MCF 10A (cell line): ENCODE measurements at regions not wholly inside any gene's neighbourhood (a gene's known extent, or its start where the extent isn't known, plus 50 kb on each side); places are given as distances from the start of the nearest gene placed in this dataset.

ENCODE experiments used
- BruUV-seq: library from RNA; stranded (reverse); fragments of 400-500 nt; replicated peaks from 2 replicates; lab custom pipeline; 2021; lab: Mats Ljungman, UMichigan
- CTCF ChIA-PET: fragments of 300-600 bp; sonication (Branson Sonifier 250); formaldehyde crosslinking; extraction: SDS; loops from one replicate; lab custom pipeline; 2021; ENCODE audit warnings: antibody characterized with exemption, inconsistent platforms; lab: Yijun Ruan, JAX
- POLR2A ChIA-PET: fragments of 300-600, 350-650 bp; sonication (Branson Sonifier 250); formaldehyde crosslinking; extraction: SDS; loops from one replicate; lab custom pipeline; 2020; ENCODE audit warnings: antibody characterized with exemption, inconsistent platforms; lab: Yijun Ruan, JAX
- DNase-seq: peaks from one replicate; pipeline ENCODE4 v3.0.0-alpha.2; 2018; ENCODE audit not compliant: unreplicated experiment
- H3K27ac Mint-ChIP-seq: one replicate; pipeline ENCODE4 v1.8.0; 2022; ENCODE audit warnings: mild to moderate bottlenecking, low read depth, mixed read lengths; ENCODE audit not compliant: unreplicated experiment
- H3K27me3 Mint-ChIP-seq: one replicate; pipeline ENCODE4 v1.8.0; 2022; ENCODE audit warnings: mixed read lengths; ENCODE audit not compliant: insufficient read depth, unreplicated experiment
- H3K36me3 Mint-ChIP-seq: one replicate; pipeline ENCODE4 v1.8.0; 2022; ENCODE audit warnings: mild to moderate bottlenecking, moderate library complexity, mixed read lengths; ENCODE audit not compliant: insufficient read depth, unreplicated experiment
- H3K4me1 Mint-ChIP-seq: one replicate; pipeline ENCODE4 v1.8.0; 2022; ENCODE audit warnings: mixed read lengths; ENCODE audit not compliant: insufficient read depth, unreplicated experiment
- H3K4me3 Mint-ChIP-seq: one replicate; pipeline ENCODE4 v1.8.0; 2022; ENCODE audit warnings: mild to moderate bottlenecking, moderate library complexity, mixed read lengths; ENCODE audit not compliant: unreplicated experiment
- H3K9me3 Mint-ChIP-seq: one replicate; pipeline ENCODE4 v1.8.0; 2022; ENCODE audit warnings: mixed read lengths; ENCODE audit not compliant: unreplicated experiment
- CTCF ChIP-seq: fragments of 200-600 bp; IDR thresholded peaks from one replicate; pipeline ENCODE4 v1.8.0; 2022; ENCODE audit warnings: antibody characterized with exemption, mild to moderate bottlenecking; ENCODE audit not compliant: unreplicated experiment
- intact Hi-C: fragments of 100-400 bp; cut with micrococcal nuclease; formaldehyde crosslinking; loops from 2 replicates; pipeline ENCODE4 v1.14.1; 2022

DNA sequence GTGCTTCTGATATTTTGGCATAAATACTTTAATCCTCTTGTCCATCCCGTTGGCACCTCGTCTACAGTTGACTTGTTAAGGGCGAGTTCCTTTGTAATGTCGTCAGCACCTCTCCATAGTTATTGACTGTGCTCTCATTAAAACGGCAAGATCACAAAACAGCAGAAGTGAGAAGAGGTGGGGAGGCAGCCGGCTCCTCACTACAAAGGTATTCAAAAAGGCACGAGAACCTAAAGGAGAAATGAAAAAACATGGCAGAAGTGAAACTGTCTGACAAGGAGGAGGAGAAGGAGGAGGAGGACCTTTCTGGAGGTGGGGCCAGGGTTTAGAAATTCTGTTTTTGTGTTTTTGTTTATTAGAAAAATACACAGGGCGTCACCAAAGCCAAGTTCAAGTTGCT is 235.6 kb downstream of the BCL11A start:
- Mint-ChIP-seq H3K36me3 (no peaks in the 10 kb centered on the region), H3K27me3 (peaks cover 11% of the 10 kb centered on the region), H3K9me3 (no peaks in the 10 kb centered on the region), H3K27ac (no peak overlapping the region), H3K4me3 (no peak overlapping the region), H3K4me1 (no peaks in the 10 kb centered on the region)
- ChIA-PET POLR2A (no interaction called here), CTCF (interaction anchor here (0.7 to 1.0 kb wide), 2 partner anchors 57 to 113 kb away, joined by 3 read pairs; no protein-coding TSS in a partner anchor)
- BruUV-seq, result no TSS peak
- intact Hi-C loops, result no loop called here
- DNase-seq, result no peak
- no peak for TF ChIP-seq CTCF

DNA sequence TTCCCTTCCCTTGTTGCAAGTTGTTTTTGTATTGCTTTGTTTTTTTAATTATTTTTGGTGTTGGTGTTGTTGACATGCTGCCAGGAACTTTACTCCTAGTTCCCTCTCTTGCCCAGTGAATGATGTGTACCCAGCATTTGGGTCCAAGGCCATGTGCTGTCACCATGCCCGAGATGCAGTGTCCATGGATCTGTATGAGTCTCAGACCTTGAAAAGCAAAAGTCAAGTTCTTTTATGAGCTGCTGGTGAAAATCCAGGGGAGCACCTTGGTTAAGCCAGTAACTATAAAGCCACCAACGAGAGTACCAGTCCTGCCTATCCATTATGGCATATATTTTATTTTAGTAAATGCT is 236.4 kb downstream of the BCL11A start:
- intact Hi-C loops, result no loop called here
- no TSS peak for BruUV-seq
- H3K4me3 Mint-ChIP-seq, result no peak overlapping the region
- TF ChIP-seq CTCF, result no peak
- H3K27me3 Mint-ChIP-seq, result peaks cover 11% of the 10 kb centered on the region
- CTCF ChIA-PET, result no interaction called here
- POLR2A ChIA-PET, result no interaction called here
- DNase-seq, result no peak
- H3K4me1 Mint-ChIP-seq, result no peaks in the 10 kb centered on the region
- H3K27ac Mint-ChIP-seq, result no peak overlapping the region
- no peaks in the 10 kb centered on the region for H3K9me3 Mint-ChIP-seq
- no peaks in the 10 kb centered on the region for H3K36me3 Mint-ChIP-seq

DNA sequence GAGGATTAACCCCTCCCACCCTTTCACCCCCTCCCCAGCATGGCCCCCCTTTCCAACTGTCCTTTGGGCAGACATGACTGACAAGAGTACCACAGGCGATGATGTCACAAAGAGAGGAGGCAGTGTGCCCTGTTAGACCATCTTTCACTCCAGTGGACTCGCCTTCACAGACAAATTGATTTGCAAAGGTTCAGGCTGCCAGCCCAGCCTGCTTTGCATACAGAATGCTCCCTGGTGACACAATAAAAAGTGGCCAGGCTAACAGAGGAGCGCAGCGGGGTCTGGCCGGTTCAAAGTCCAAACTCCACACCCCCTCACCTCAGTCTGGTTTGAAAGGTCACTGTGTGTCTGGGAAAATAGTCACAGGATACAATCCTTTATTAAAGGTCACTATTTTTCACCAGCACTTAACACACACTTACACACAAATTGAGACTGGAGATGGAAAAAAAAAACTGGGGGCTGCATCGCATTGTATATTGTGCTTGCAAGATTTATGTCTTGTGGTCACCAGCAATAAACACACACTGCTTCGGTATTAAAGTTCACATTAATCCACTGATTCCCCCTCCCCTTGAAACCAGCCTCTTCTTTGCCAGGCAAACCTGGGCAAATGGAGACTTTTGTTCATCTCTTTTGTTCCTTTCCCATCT is 236.9 kb downstream of the BCL11A start:
- ChIA-PET POLR2A (no interaction called here), CTCF (no interaction called here)
- no TSS peak for BruUV-seq
- TF ChIP-seq CTCF, result no peak
- H3K27me3 Mint-ChIP-seq, result peaks cover 11% of the 10 kb centered on the region
- no peaks in the 10 kb centered on the region for H3K36me3 Mint-ChIP-seq
- DNase-seq, result no peak
- no peak overlapping the region for H3K4me3 Mint-ChIP-seq
- no peaks in the 10 kb centered on the region for H3K4me1 Mint-ChIP-seq
- no peaks in the 10 kb centered on the region for H3K9me3 Mint-ChIP-seq
- no peak overlapping the region for H3K27ac Mint-ChIP-seq
- intact Hi-C loops, result no loop called here

GRCh38 chr2:60313470-60314172 is 239.8 kb downstream of the BCL11A start:
- POLR2A ChIA-PET, result interaction anchor here (1.5 kb wide), 1 partner anchor 41 kb away, joined by 4 read pairs; no protein-coding TSS in a partner anchor
- CTCF ChIA-PET, result no interaction called here
- H3K4me3 Mint-ChIP-seq, result no peak overlapping the region
- no peaks in the 10 kb centered on the region for H3K9me3 Mint-ChIP-seq
- H3K27ac Mint-ChIP-seq, result no peak overlapping the region
- DNase-seq, result no peak
- no peaks in the 10 kb centered on the region for H3K4me1 Mint-ChIP-seq
- intact Hi-C loops, result no loop called here
- TF ChIP-seq CTCF, result no peak
- BruUV-seq, result no TSS peak
- H3K27me3 Mint-ChIP-seq, result peaks cover 5% of the 10 kb centered on the region
- no peaks in the 10 kb centered on the region for H3K36me3 Mint-ChIP-seq
